ENCODE measurements at regions not wholly inside any gene's neighbourhood (a gene's known extent, or its start where the extent isn't known, plus 50 kb on each side); places are given as distances from the start of the nearest gene placed in this dataset.
"Not testable (repeated sequence)": the region's sequence is repeated elsewhere in the genome, so short reads cannot be mapped to it uniquely, and the experiment has no call there.

- TF ChIP-seq EP300, CTCF, POLR2A (IDR thresholded peaks at IDR 0.05): not testable (repeated sequence)
These were observed 72.0 kb upstream of the LRPPRC start for GRCh38 chr2:44067791-44068181.

All from suprapubic skin (tissue), 3 donors.